ENCODE measurements at regions not wholly inside any gene's neighbourhood (a gene's known extent, or its start where the extent isn't known, plus 50 kb on each side); places are given as distances from the start of the nearest gene placed in this dataset.
"Not testable (repeated sequence)": the region's sequence is repeated elsewhere in the genome, so short reads cannot be mapped to it uniquely, and the experiment has no call there.

DNA sequence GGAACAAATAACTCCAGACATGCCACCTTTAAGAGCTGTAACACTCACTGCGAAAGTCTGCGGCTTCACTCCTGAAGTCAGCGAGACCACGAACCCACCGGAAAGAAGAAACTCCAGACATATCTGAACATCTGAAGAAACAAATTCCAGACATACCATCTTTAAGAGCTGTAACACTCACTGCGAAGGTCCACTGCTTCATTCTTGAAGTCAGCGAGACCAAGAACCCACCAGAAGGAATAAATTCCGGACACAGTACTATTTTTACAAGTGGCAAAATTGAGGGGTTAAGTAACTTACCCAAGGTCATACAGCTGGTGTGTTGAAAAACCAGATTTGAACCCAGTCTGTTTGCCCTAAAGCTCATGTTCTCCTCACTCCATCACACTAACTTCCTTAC, 96.8 kb upstream of the GALNT15 start:
- not testable (repeated sequence) for DNase-seq

DNA sequence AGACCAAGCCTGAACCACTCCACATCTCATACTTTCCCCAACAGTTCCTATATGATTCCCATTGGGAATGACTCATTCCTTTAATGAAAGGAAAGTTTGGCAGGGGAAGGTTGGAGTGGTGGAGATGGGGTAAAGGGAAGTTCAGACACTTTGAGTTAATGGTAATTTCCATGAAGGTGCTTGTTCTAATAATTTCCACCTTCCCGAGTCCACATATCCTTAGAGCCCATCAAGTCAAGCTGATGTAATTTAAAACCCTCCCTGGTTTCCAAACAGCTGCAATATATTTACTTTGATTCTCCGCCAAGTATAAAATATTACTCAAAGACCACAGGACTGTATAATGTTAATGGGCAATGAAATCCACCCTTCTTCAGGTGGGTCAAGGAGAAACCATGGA, 95.0 kb upstream of the GALNT15 start:
- no peak for DNase-seq

DNA sequence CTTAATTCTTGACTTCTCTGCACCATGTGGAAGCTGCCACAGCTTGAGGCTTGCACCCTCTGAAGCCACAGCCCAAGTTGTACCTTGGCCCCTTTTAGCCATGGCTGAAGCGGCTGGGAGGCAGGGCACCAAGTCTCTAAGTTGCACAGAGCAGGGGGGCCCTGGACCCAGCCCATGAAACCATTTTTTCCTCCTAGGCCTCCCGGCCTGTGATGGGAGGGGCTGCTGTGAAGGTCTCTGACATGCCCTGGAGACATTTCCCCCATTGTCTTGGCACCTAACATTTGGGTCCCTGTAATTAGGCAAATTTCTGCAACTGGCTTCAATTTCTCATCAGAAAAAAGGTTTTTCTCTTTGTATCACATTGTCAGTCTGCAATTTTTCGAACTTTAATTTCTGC, 92.8 kb upstream of the GALNT15 start:
- DNase-seq, result no peak

DNA sequence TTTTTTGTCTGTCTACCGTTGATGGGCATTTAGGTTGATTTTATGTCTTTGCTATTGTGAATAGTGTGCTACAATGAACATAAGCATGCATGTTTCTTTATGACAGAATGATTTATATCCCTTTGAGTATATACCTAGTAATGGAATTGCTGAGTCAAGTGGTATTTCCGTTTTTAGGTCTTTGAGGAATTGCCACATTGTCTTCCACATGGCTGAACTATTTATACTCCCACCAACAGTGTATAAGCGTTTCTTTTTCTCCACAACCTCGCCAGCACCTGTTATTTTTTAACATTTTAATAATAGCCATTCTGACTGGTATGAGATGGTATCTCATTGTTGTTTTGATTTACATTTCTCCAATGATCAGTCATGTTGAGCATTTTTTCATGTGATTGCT, 89.6 kb upstream of the GALNT15 start:
- DNase-seq, result no peak

DNA sequence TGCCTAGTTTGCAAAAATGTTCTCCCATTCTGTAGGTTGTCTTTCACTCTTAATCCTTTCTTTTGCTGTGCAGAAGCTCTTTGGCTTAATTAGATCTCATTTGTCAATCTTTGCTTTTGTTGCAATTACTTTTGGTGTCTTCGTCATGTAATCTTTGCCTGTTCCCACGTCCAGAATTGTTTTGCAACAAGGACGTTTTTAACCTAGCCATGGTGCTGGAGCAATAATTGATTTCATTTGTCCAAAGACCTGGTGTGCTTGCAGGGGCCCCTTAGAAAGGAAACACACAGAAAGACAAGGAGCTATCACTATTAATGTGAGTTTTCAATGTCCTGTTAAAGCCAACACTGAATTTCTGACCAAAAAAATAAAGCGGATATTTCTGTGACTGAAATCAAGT, 89.1 kb upstream of the GALNT15 start:
- DNase-seq, result no peak

DNA sequence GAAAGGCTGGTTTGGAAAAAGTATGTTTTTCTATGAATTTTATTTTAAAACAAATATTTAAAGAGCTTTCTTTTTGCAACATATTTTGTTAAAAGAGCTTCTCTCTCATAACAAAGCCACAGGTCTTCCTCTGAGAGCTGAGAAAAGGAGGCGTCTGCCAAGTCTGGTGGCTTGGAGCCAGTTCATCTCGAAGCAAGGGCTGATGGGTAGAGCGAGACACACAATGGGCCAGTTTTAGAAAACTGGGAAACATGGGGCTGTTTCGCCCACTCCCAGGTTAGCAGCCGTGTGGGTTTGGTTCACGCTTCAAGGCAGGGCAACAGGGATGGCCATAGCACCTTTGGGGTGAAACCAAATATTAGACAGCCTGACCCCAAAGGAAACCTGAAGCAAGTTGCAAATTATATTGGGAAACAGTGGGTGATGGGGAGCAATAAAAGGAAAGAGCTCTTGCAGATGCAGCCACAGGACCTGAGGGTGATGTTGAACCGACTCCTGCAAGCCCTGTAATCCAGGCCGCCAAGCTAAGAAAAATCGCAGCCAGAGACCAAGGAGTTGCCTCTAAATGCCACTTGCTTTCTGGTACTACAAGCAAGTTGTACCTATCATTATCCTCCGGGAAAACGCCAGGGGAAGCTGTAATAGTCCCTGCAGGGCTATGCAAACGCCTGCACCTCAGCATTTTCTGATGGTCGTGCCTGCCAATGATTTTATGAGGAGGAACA, 88.4 kb upstream of the GALNT15 start:
- no peak for DNase-seq

DNA sequence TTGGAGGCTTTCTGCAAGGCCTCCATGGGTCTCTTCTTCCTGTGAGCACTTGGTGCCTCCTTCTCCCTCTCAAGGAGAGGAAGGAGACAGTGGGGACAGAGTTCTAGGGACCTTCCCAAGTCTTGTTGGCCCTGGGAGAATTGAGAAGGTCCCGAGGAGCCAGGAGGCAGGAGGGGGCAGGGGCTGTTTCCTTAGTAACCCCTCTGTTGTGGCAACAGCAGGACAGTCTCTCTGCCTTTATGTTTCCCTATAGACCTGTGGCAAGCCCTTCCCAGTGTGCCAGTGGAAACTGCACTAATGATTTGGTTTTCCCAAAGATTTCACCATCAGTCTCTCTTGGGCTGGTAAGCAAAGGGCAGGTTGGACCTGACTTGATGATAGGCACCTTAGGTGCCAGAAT, 87.8 kb upstream of the GALNT15 start:
- no peak for DNase-seq

DNA sequence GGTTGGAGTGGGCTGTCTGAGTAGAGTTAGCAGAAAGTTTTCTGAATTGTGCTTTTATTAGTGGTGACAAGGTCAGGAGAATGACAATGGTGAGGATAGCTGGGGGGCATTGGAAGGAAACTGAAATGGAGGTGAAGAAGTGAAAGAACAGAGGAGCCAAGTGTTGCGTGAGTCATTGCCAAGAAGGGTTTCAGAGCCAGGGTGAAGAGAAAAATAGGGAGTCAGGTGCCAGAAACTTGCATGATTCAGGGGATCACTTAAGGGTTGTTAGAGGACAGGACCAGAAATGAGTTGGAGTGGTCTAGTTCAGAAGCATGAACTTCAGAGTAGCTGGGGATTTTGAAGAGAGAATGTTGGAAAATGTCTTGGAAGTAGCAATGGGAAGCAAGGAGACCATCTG, 86.0 kb upstream of the GALNT15 start:
- no peak for DNase-seq

DNA sequence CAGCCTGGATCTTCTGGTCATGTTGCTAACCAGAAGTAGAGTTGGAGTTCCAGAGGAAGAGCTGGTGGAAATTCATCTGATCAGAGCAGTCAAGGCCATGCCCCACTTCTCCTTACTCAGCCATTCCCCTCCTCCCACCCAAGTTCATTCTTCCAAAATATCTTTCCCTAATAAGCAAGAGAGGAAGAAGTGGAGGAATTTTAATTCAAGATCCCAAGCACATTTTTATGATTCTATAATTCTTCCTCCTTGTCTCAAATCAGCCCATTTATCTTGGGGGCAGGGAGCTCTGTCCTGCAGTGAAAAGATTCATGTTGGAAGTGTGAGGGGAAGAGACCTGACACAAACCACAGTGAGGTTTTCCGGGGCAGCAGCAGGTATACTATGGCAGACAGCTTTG, 85.0 kb upstream of the GALNT15 start:
- no peak for DNase-seq

DNA sequence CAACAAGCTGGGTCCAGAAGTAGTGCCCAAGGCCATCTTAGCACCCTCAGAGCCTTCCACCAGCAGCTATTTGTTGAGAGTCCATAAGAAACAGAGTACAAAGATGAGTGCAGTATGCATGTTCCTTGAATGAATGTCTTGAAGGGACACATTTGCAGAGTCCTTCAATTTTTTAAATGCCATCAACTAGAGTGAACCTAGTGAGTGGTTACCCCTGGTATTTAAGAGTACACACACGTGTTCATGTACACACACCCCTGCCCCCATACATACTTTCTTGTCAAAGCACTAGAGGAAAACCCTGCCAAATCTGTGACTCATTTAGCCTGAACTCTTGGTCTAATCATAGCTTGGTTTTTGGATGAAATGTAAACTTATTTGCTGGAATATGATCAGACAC, 84.5 kb upstream of the GALNT15 start:
- no peak for DNase-seq

DNA sequence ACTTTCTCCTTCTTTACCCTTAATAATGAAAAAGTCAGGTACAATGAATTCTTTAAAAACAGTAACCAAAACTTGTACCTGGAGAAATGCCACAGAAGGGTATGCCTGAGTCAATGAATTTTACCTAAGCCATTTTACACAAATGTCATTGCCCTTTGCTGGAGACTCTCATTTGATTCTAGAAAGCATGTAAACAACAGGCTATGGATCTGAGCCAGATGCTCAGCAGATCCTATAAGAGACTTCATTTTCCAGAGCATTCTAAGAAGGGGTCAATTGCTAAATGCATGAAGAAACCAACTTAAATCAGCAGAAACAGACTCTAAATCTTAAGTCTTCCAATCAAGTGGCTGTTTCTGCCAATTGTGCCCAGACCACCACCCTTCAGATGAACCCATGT, 83.8 kb upstream of the GALNT15 start:
- DNase-seq, result no peak

DNA sequence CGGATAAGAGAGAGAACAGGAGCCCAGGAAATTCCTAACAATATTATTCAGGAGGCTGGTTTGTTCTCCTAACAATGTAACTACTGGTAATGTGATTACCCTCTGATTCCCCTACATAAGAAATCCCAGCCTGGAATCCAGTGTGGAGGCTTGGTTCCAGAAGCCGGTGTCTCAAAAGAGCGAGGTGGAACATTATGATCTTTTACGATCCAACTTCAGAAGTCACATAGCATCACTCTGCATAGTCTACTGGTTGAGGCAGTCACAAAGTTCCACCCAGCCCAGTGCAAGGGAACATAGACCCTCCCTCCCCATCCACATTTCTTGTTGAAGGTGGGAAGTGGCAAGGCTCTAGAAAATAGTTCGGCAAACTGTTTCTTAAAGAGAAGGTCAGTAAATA, 81.6 kb upstream of the GALNT15 start:
- DNase-seq, result no peak

DNA sequence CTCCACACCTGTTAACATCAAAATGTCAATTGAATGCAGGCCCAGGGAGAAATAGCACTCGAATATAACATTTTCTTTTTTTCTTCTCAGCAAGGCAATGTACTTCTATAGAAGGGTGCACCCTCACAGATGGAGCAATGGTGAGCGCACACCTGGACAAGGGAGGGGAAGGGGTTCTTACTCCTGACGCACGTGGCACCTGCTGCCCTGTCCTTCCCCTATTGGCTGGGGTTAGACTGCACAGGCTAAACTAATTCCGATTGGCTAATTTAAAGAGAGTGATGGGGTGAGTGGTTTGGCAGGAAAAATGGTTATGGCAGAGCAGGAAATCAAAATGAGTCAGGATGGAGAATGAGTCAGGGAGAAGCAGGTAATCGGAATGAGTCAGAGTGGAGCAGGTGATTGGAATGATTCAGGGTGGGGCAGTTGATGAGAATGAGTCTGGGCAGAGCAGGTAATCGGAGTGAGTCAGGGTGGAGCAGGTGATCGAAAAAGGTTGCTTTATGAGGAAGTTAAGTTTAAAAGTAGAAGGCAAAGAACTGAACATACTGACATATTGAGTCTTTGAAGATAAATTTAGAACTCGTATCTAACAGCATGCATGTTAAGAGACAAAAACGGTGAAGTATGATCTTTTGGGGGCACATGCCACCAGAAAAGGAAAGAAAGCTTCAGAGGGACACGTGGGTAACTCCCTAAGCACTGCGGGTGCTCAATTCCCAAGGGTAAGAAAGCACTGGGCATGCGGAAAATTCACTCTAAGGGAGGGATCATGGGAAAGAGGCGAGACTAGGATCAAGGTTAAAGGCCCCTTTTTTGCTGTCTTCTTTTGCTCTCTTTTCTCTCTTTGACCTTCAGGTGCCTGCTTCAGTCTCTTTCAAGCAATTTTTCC, 72.9 kb upstream of the GALNT15 start:
- no peak for DNase-seq

DNA sequence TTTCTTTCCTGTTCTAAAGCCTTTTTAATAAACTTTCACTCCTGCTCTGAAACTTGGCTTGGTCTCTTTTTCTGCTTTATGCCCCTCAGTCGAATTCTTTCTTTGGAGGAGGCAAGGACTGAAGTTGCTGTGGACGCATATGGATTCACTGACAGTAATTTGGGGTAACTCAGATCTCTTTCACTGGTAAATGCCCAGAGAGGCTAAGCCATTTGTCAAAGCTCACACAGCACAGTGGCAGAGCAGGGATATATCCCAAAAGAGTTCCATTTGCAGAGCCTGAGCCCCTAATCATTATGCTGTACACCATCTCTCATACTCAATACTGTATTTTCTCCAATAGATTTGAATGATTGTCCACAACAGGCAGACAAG, 72.3 kb upstream of the GALNT15 start:
- no peak for DNase-seq

DNA sequence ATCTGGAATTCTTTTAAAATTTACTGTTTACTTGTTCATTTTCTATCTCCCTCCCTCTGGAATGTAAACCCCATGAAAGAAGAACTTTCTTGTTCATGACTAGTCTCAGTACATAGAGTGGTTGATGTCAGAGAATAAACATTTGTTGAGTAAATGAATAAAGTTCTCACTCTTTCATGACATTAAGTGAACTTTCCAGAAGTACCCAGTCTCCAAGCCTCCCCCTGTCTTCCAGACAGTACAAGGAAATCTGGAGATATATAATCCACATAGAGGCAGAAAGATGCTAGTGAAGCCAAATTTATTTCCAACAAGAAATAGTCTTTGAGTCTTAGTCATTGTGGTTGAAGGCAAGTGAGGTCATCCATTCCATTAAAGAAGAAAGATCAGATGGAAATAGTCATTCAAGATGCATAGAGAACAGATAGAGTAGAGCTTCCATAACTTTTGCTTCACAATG, 71.5 kb upstream of the GALNT15 start:
- no peak for DNase-seq

DNA sequence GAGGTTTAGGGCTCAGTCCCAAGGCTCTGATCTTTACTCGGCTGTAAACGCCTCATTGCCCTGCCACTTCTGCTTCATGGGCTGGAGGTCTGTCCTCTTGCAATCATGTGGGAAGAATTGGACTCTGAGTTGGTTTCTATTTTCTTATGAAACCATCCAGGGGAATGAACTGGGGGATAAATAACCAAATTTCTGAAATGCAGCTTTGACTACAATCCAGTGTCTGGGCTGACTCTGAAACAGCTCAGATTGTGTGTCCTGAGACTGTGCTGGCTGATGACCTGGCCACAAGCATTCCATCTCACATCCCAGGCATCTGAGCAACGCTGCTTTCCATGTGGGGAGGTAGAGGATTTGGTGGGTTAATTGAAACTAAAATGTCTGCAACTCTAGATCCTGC, 71.0 kb upstream of the GALNT15 start:
- DNase-seq, result no peak

DNA sequence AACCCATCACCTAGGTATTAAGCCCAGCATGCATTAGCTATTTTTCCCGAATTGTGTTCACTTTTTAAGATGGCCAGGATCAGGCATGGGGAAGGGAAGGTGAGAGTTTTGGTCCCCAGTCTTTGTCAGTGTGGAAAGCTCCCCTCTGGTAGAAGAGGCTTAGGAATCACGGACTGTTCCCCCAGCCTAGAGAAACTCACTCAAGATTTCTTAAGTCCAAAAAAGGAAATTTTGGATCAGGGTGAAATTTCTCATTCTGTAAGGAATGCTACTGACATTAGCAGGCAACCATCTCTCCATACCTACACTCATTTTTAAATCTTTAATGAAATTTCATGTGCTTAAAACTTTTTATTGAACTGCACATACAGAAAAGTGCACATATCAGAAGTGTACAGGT, 70.3 kb upstream of the GALNT15 start:
- DNase-seq, result no peak

DNA sequence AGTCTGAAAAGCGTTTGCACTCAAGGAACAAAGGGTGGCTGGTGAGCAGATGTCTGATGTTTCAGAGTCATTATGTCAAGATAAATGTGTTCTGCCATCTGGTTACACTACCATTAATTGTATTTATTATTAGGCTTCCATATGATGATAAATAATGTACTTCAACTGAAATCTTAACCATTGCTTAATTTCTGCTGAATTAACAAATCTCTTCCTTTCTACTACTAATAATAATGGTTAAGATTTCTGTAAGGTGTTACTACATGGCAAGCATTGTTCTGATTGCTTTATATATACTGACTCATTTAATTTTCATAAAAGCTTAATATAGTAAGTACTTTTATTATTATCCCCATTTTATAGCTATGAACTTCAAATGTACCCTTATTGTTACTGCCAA, 68.4 kb upstream of the GALNT15 start:
- no peak for DNase-seq

DNA sequence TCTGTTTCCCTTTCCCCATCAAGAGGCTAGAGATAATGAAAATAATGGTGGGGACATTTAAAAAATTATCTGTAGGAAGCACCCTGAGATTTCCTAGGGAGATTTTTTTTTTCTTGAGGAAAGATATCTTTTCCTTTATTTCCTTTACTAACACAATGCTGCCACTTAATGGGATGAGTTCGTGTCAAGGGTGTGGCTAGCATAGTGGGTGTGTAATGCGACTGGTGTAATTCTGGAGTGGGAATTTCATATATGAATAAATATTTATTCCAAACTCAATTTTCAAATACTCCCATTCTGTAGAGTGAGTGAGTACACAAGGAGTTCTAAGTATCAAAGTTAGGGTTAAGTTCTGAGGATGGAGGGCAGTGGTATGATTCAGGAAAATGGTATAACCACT, 66.1 kb upstream of the GALNT15 start:
- DNase-seq, result no peak

DNA sequence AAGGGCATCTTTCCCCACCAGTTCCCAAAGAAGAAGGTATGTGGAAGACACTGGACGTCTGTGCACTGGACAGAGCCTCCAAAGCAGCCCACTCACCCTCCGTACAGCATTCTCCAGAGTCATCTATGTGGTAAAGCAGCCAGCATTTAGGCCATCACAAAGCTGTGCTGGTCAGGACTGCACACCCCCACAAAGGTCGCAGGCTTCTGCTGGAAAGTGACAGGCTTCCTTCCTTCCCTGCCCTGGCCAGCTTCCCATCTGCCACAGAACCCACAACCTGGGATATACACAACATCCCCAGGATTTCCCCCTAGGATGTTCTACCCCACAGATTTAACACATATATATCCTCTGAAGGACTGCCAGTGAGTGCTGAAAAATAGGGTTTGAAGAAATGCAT, 64.6 kb upstream of the GALNT15 start:
- DNase-seq, result no peak

DNA sequence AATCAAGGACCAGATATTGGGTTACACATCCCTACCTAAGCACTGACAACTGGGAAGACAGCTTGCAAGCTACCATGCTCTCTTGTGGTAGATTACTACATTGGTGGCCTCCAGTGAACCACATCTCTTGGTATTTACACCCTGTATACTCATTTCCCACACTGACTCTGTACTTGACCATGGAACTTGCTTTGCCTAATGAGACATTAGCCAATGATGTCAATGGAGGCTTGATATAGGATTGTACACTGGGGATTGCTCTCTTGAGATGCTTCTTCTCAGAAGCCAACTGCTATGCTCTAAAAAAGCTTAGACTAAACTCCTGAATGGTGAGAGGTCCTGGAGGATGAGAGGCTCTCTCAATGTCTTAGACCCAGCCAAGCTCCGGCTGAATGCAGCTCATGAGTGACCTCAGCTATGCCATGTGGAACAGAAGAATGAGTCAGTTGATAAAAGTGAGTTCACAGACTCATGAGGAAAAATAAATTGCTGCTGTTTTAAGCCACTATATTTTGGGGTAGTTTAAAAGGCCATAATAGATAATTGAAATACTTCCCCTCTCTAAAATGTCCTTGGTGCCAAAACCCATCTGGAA, 61.5 kb upstream of the GALNT15 start:
- no peak for DNase-seq

DNA sequence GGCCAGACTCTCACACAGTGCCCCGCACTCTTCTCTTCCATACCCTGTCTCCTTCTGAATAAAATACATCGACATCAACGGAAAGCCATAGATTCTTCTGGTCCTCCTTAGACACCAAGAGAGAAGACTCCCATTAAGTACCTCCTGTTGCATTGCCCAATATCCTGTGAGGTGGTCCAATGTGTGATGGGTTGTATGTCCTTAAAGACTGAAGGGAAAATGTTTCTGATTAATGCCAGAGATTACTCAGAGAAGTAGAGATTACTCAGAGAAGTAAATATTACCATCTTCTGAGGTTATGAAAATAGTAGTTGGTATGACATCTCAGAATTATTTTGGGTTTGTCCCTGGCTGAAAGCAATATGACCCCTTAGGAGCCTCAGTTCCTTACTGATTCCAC, 60.8 kb upstream of the GALNT15 start:
- no peak for DNase-seq

DNA sequence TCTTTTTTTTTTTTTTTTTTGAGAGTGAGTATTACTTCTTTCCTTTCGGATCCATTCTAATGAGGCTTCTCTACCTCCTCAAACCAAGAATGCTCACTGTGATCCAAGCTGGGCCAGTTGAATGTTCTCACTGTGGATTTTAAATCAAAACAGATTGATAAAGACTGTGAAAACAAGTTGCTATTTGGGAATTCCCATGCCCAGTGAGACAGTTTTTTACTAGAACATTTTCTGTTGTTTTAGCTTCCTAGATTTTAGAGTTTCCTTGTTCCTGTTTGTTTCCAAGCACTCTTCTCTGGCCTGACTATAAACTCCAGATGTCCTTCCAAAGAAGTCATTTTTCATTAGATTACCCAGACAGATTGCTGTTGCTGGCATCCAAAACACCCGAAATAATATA, 60.1 kb upstream of the GALNT15 start:
- DNase-seq, result no peak

DNA sequence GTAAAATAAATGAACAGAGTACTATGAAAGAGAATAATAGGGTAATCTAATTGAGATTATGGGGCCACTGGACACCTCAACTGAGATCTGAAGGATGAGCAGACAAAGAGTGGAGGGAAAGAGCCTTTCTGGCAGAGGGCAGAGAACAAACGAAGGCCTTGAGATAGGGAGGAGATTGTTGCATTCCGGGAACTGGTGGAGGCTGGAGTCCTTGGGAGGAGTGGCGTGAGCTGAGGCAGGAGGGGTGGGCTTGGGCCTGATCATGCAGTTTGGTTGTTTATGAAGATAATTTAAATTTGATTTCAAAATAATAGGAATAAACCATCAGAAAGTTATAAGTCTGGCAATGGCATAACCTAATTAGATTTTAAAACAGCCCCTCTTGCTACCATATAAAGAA, 59.5 kb upstream of the GALNT15 start:
- DNase-seq, result no peak

Data from activated effector memory CD4-positive, alpha-beta T cell treated with Interleukin-2 at 50 U/mL for 16 hours (primary cell).